Omental fat pad (tissue), 3 donors: ENCODE measurements at regions not wholly inside any gene's neighbourhood (a gene's known extent, or its start where the extent isn't known, plus 50 kb on each side); places are given as distances from the start of the nearest gene placed in this dataset.

Experiments
- ATAC-seq: fragments of 150-250 bp; one replicate; pipeline ENCODE4 v1.9.1; 2016; ENCODE audit warnings: mild to moderate bottlenecking, moderate library complexity; ENCODE audit not compliant: low FRiP score
- DNase-seq: peaks from one replicate; pipeline ENCODE4 v3.0.0-alpha.2; 2019; ENCODE audit warnings: low spot score
- TF ChIP-seq, protein P1 (sequence below), 3 donors: fragments of 450-650 bp; IDR thresholded peaks; one replicate each; pipeline ENCODE4 v1.5.1; 2016 to 2017; ENCODE audit warnings: antibody characterized with exemption in 3 of 3, mild to moderate bottlenecking in 3 of 3, moderate library complexity in 2 of 3

DNA sequence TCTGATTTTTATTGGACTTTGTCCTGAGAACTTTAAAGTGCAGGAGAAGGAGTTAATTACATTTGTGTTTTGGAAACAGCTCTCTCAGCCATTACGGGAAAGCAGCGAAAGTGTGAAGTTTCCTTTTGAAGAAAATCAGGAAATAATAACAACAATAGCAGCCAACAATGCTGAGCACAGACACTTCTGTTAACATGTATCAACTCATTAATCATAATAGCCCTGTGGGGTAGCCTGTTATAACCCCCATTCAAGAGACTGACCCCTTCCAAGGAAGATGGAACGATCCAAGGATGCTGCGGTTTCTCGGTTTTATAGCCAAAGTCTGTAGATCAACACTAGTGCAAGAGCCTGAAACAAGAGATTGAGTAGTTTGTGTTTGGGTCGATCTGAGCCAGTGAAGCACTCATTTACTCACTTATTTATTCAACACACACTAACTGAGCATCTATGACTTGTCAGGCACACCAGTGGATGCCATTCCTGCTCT lies 195.5 kb downstream of the DRD1 start:
- ATAC-seq = no peak
- TF ChIP-seq, protein P1, sequence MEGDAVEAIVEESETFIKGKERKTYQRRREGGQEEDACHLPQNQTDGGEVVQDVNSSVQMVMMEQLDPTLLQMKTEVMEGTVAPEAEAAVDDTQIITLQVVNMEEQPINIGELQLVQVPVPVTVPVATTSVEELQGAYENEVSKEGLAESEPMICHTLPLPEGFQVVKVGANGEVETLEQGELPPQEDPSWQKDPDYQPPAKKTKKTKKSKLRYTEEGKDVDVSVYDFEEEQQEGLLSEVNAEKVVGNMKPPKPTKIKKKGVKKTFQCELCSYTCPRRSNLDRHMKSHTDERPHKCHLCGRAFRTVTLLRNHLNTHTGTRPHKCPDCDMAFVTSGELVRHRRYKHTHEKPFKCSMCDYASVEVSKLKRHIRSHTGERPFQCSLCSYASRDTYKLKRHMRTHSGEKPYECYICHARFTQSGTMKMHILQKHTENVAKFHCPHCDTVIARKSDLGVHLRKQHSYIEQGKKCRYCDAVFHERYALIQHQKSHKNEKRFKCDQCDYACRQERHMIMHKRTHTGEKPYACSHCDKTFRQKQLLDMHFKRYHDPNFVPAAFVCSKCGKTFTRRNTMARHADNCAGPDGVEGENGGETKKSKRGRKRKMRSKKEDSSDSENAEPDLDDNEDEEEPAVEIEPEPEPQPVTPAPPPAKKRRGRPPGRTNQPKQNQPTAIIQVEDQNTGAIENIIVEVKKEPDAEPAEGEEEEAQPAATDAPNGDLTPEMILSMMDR (IDR thresholded peaks at IDR 0.05) = no peak
- DNase-seq = no peak

GRCh38 chr5:175246889-175247520 lies 197.0 kb downstream of the DRD1 start:
- DNase-seq (no peak), ATAC-seq (no peak)
- TF ChIP-seq, protein P1 (IDR thresholded peaks at IDR 0.05) = no peak

- DNase-seq (no peak), ATAC-seq (no peak)
- TF ChIP-seq, protein P1 (IDR thresholded peaks at IDR 0.05) = no peak
Observed at GRCh38 chr5:175246242-175246888, 197.6 kb downstream of the DRD1 start.

- TF ChIP-seq, protein P1 (IDR thresholded peaks at IDR 0.05) = no peak
- DNase-seq = no peak
- no peak for ATAC-seq
Observed at GRCh38 chr5:175243441-175243840, 200.5 kb downstream of the DRD1 start.

- ATAC-seq = no peak
- no peak for DNase-seq
- TF ChIP-seq, protein P1 (IDR thresholded peaks at IDR 0.05) = no peak
Observed at GRCh38 chr5:175242207-175242606, 201.8 kb downstream of the DRD1 start.

DNA sequence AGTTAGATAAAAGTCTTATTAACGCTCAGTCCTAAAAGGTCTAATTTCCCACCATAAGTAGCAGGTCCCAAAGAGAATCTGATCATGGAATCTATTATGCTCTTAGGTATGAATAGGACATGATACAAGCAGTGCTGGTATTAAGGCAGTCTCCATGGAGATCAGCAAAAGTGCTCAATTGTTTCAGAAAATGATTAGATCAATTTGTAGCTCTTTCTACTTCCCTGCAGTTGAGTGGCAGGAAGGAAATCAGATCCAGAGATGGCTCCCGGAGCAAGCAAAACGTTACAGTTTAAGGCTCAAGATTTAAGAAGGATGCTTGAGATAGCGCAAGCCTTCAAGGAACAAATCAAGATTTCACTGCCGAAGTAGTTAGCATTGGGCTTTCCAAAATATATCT lies 205.7 kb downstream of the DRD1 start:
- DNase-seq = no peak
- no peak for ATAC-seq
- TF ChIP-seq, protein P1 (IDR thresholded peaks at IDR 0.05) = no peak

DNA sequence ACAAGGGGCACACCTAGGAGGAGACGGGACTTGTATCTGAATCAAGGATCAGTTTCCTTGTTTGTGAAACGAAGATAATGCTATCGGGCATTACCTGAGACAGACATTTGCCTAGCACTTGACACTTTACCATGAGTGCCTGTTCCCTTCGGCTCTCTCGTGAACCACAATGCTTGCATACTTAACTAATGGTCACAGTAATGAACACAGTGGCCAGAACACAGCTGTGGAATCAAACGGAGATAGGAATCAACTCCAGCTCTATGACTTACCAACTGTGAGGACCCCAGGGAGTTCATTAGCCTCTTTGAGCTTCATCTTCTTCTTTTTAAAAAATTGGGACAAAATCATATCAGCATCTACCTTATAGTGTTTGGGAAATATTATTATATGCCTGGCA lies 207.8 kb downstream of the DRD1 start:
- ATAC-seq (no peak), DNase-seq (no peak)
- TF ChIP-seq, protein P1 (IDR thresholded peaks at IDR 0.05) = no peak
